H9 (cell line): ENCODE measurements at regions not wholly inside any gene's neighbourhood (a gene's known extent, or its start where the extent isn't known, plus 50 kb on each side); places are given as distances from the start of the nearest gene placed in this dataset.

Experiments used
- DNase-seq: peaks from one replicate; pipeline ENCODE4 v3.0.0-alpha.2; 2017
- H2AFZ ChIP-seq: one replicate; pipeline ENCODE4 v1.6.1; 2013; ENCODE audit warnings: mild to moderate bottlenecking, low read length, control low read depth, moderate library complexity
- H2AK5ac ChIP-seq: 2 replicates; pipeline ENCODE4 v1.6.1; 2013; ENCODE audit warnings: low read length, control low read depth, mixed read lengths; ENCODE audit not compliant: insufficient read length
- H2BK120ac ChIP-seq: one replicate; pipeline ENCODE4 v1.6.1; 2013; ENCODE audit warnings: low read depth, mild to moderate bottlenecking, low read length, control low read depth, inconsistent platforms; ENCODE audit not compliant: poor library complexity, severe bottlenecking
- H2BK12ac ChIP-seq: 2 replicates; pipeline ENCODE4 v1.6.1; 2013; ENCODE audit warnings: low read length, control low read depth, mixed read lengths, low read depth; ENCODE audit not compliant: insufficient read length
- H2BK15ac ChIP-seq: 2 replicates; pipeline ENCODE4 v1.6.1; 2013; ENCODE audit warnings: low read depth, low read length, control low read depth
- H2BK20ac ChIP-seq: one replicate; pipeline ENCODE4 v1.6.1; 2013; ENCODE audit warnings: low read depth, mild to moderate bottlenecking, low read length, control low read depth, inconsistent platforms; ENCODE audit not compliant: poor library complexity, severe bottlenecking
- H2BK5ac ChIP-seq: 2 replicates; pipeline ENCODE4 v1.6.1; 2013; ENCODE audit warnings: low read length, control low read depth, mixed read lengths; ENCODE audit not compliant: insufficient read length
- H3K14ac ChIP-seq: 2 replicates; pipeline ENCODE4 v1.6.1; 2013; ENCODE audit warnings: low read length, control low read depth; ENCODE audit not compliant: insufficient read depth
- H3K18ac ChIP-seq: 2 replicates; pipeline ENCODE4 v1.6.1; 2013; ENCODE audit warnings: low read depth, mild to moderate bottlenecking, mixed read lengths, low read length, control low read depth; ENCODE audit not compliant: insufficient read length
- H3K23ac ChIP-seq: 2 replicates; pipeline ENCODE4 v1.6.1; 2013; ENCODE audit warnings: low read length, control low read depth, mixed read lengths, low read depth; ENCODE audit not compliant: insufficient read length
- H3K23me2 ChIP-seq: 2 replicates; pipeline ENCODE4 v1.6.1; 2013; ENCODE audit warnings: low read depth, mild to moderate bottlenecking, mixed read lengths, low read length, control low read depth; ENCODE audit not compliant: insufficient read length, poor library complexity, severe bottlenecking
- H3K27ac ChIP-seq: 2 replicates; pipeline ENCODE4 v1.5.1; 2013; ENCODE audit warnings: low read length, control low read depth, mixed read lengths, low read depth; ENCODE audit not compliant: insufficient read length
- H3K27me3 ChIP-seq: 2 replicates; pipeline ENCODE4 v1.6.1; 2013; ENCODE audit warnings: low read length, control low read depth, inconsistent platforms; ENCODE audit not compliant: insufficient read depth
- H3K4ac ChIP-seq: 2 replicates; pipeline ENCODE4 v1.6.1; 2013; ENCODE audit warnings: low read depth, mild to moderate bottlenecking, control low read depth, inconsistent platforms, low read length, moderate library complexity
- H3K4me1 ChIP-seq: 2 replicates; pipeline ENCODE4 v1.6.1; 2013; ENCODE audit warnings: low read length, control low read depth, inconsistent platforms; ENCODE audit not compliant: insufficient read depth
- H3K4me2 ChIP-seq: 2 replicates; pipeline ENCODE4 v1.6.1; 2013; ENCODE audit warnings: low read length, control low read depth, mixed read lengths; ENCODE audit not compliant: insufficient read length, insufficient read depth
- H3K56ac ChIP-seq: 2 replicates; pipeline ENCODE4 v1.6.1; 2013; ENCODE audit warnings: low read depth, mild to moderate bottlenecking, mixed read lengths, low read length, control low read depth; ENCODE audit not compliant: insufficient read length
- H3K79me1 ChIP-seq: 2 replicates; pipeline ENCODE4 v1.6.1; 2013; ENCODE audit warnings: low read depth, mild to moderate bottlenecking, moderate library complexity, low read length, control low read depth, inconsistent platforms; ENCODE audit not compliant: insufficient read depth, poor library complexity, severe bottlenecking
- H3K79me2 ChIP-seq: 2 replicates; pipeline ENCODE4 v1.6.1; 2013; ENCODE audit warnings: low read length, control low read depth, inconsistent platforms; ENCODE audit not compliant: insufficient read depth
- H3K9ac ChIP-seq: 2 replicates; pipeline ENCODE4 v1.6.1; 2013; ENCODE audit warnings: low read length, control low read depth, mixed read lengths; ENCODE audit not compliant: insufficient read length; ENCODE audit errors: extremely low read depth
- H3K9me3 ChIP-seq: one replicate; pipeline ENCODE4 v1.6.1; 2013; ENCODE audit warnings: low read depth, low read length, inconsistent platforms; ENCODE audit not compliant: control insufficient read depth
- H3T11ph ChIP-seq: one replicate; pipeline ENCODE4 v1.6.1; 2013; ENCODE audit warnings: mild to moderate bottlenecking, low read length, control low read depth, inconsistent platforms
- H4K20me1 ChIP-seq: one replicate; pipeline ENCODE4 v1.6.1; 2013; ENCODE audit not compliant: control insufficient read depth, insufficient read length, insufficient read depth
- H4K5ac ChIP-seq: 2 replicates; pipeline ENCODE4 v1.6.1; 2013; ENCODE audit warnings: low read depth, mild to moderate bottlenecking, mixed read lengths, low read length, control low read depth; ENCODE audit not compliant: insufficient read length
- H4K8ac ChIP-seq: replicated peaks from 2 replicates; pipeline ENCODE4 v1.6.1; 2013; ENCODE audit warnings: low read length, control low read depth, mixed read lengths, low read depth; ENCODE audit not compliant: insufficient read length
- H4K91ac ChIP-seq: 2 replicates; pipeline ENCODE4 v1.6.1; 2013; ENCODE audit warnings: low read depth, mild to moderate bottlenecking, moderate library complexity, mixed read lengths, low read length, control low read depth; ENCODE audit not compliant: insufficient read length
- H3K27ac Mint-ChIP-seq, 3 experiments: 2 replicates in 2 of 3; 3 replicates in 1 of 3; pipeline ENCODE4 v1.8.0; 2020 to 2021; ENCODE audit warnings: mixed read lengths in 3 of 3, mild to moderate bottlenecking in 1 of 3, moderate library complexity in 1 of 3
- H3K27me3 Mint-ChIP-seq: 2 replicates; pipeline ENCODE4 v1.8.0; 2021; ENCODE audit warnings: low read depth, mild to moderate bottlenecking, moderate library complexity, mixed read lengths
- H3K36me3 Mint-ChIP-seq, 3 experiments: 2 replicates in 2 of 3; 3 replicates in 1 of 3; pipeline ENCODE4 v1.8.0; 2020 to 2021; ENCODE audit warnings: low read depth in 3 of 3, mixed read lengths in 3 of 3; ENCODE audit not compliant: insufficient read depth in 1 of 3
- H3K4me1 Mint-ChIP-seq, 2 experiments: 2 replicates each; pipeline ENCODE4 v1.8.0; 2020; ENCODE audit warnings: mixed read lengths in 2 of 2
- H3K4me3 Mint-ChIP-seq, 2 experiments: 2 replicates in 1 of 2; 3 replicates in 1 of 2; pipeline ENCODE4 v1.8.0; 2020 to 2021; ENCODE audit warnings: mild to moderate bottlenecking in 2 of 2, mixed read lengths in 2 of 2, moderate library complexity in 1 of 2
- H3K9me3 Mint-ChIP-seq, 2 experiments: 2 replicates in 1 of 2; 3 replicates in 1 of 2; pipeline ENCODE4 v1.8.0; 2020; ENCODE audit warnings: mild to moderate bottlenecking in 2 of 2, mixed read lengths in 2 of 2, moderate library complexity in 1 of 2
- WGBS: extraction: QIAGEN DNeasy Blood & Tissue Kit; methylation state at CpG from one replicate; pipeline ENCODE4 v1.1.7; 2013; ENCODE audit warnings: missing lambda C conversion rate, low lambda C conversion rate, mixed read lengths; ENCODE audit not compliant: insufficient read length; ENCODE audit errors: extremely low coverage; 5-methylcytosine and 5-hydroxymethylcytosine counted together
- TF ChIP-seq, protein P1 (sequence below): fragments of 200-600 bp; sonication (generic); conservative IDR thresholded peaks from 3 replicates; pipeline ENCODE4 v1.8.0; 2021; ENCODE audit warnings: antibody characterized with exemption, mild to moderate bottlenecking

DNA sequence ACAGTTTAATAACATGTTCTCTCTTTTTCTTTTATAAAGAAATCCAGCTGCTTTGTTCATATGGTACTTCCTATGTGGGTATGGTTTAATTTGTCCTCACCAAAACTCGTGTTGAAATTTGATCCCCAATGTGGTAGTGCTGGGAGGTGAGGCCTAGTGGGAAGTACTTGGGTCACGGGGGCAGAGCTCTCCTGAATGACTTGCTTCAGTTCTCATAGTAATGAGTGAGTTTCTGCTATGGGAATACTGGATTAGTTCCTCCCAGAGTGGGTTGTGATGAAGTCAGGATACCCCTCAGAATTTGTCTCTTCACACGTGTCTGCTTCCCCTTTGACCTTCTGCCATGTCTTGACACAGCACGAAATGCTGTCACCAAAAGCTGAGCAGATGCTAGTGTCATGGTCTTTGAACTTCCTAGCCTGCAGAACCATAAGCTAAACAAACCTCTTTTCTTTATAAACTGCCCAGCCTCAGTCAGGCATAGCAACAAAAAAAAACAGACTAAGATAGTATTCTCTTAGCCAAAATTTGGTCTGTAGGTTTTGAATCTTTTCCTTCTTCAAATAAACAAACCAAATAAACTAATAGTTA is 87.8 kb upstream of the HS3ST5 start:
- H3K79me2 ChIP-seq, result peaks cover 11% of the 10 kb centered on the region; the same call in 1 of the 2 replicates
- H3K9ac ChIP-seq, result no peak overlapping the region
- H2BK15ac ChIP-seq, result no peak overlapping the region
- no peak overlapping the region for H3K14ac ChIP-seq
- TF ChIP-seq, protein P1, sequence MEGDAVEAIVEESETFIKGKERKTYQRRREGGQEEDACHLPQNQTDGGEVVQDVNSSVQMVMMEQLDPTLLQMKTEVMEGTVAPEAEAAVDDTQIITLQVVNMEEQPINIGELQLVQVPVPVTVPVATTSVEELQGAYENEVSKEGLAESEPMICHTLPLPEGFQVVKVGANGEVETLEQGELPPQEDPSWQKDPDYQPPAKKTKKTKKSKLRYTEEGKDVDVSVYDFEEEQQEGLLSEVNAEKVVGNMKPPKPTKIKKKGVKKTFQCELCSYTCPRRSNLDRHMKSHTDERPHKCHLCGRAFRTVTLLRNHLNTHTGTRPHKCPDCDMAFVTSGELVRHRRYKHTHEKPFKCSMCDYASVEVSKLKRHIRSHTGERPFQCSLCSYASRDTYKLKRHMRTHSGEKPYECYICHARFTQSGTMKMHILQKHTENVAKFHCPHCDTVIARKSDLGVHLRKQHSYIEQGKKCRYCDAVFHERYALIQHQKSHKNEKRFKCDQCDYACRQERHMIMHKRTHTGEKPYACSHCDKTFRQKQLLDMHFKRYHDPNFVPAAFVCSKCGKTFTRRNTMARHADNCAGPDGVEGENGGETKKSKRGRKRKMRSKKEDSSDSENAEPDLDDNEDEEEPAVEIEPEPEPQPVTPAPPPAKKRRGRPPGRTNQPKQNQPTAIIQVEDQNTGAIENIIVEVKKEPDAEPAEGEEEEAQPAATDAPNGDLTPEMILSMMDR, result no peak
- H3K4me1 Mint-ChIP-seq, result peaks cover 42 to 56% of the 10 kb centered on the region in 2 experiments
- no peak overlapping the region for H3T11ph ChIP-seq
- H3K27me3 ChIP-seq, result no peaks in the 10 kb centered on the region
- no peak overlapping the region for H2BK20ac ChIP-seq
- no peak overlapping the region for H2BK5ac ChIP-seq
- no peak overlapping the region for H3K23ac ChIP-seq
- H3K9me3 ChIP-seq, result no peaks in the 10 kb centered on the region
- no peak overlapping the region for H3K4ac ChIP-seq
- peak overlapping the region in 1 of 2 experiments; percentile 42; a peak in 1 of 5 replicates for H3K4me3 Mint-ChIP-seq
- H3K36me3 Mint-ChIP-seq, result peaks cover 7 to 19% (median 14%) of the 10 kb centered on the region in 3 experiments
- peaks cover 0 to 2% of the 10 kb centered on the region in 2 experiments; a peak in 1 of 5 replicates for H3K9me3 Mint-ChIP-seq
- H3K56ac ChIP-seq, result no peak overlapping the region
- no peak for DNase-seq
- no peaks in the 10 kb centered on the region for H3K79me1 ChIP-seq
- no peak overlapping the region for H3K18ac ChIP-seq
- no peak overlapping the region for H4K8ac ChIP-seq
- no peak overlapping the region for H2BK12ac ChIP-seq
- no peak overlapping the region for H2AFZ ChIP-seq
- H4K5ac ChIP-seq, result no peak overlapping the region
- no peaks in the 10 kb centered on the region for H3K23me2 ChIP-seq
- no peaks in the 10 kb centered on the region for H3K27me3 Mint-ChIP-seq
- no peak overlapping the region for H4K91ac ChIP-seq
- no peak overlapping the region for H3K27ac ChIP-seq
- no peak overlapping the region for H2AK5ac ChIP-seq
- H2BK120ac ChIP-seq, result no peak overlapping the region
- no peaks in the 10 kb centered on the region for H4K20me1 ChIP-seq
- no peak overlapping the region for H3K4me2 ChIP-seq
- 0 out of 2 replicates have a peak, but pooled peaks cover 3% of the 10 kb centered on the region for H3K4me1 ChIP-seq
- no CpG with 5 or more reads among the region's 4 CpGs for WGBS
- peak overlapping the region; percentile 28 to 84 (median 70); a peak in 5 of 7 replicates for H3K27ac Mint-ChIP-seq
